Upper lobe of left lung (tissue), 6 donors: ENCODE measurements at regions not wholly inside any gene's neighbourhood (a gene's known extent, or its start where the extent isn't known, plus 50 kb on each side); places are given as distances from the start of the nearest gene placed in this dataset.

Experiments used
- ATAC-seq, 2 donors: fragments of 200-7000 bp; cut with Tn5 transposase; one replicate each; pipeline ENCODE4 v1.9.1; 2022; ENCODE audit warnings: mild to moderate bottlenecking in 2 of 2, moderate library complexity in 2 of 2; ENCODE audit not compliant: low FRiP score in 2 of 2
- DNase-seq, 2 donors: peaks; one replicate each; pipeline ENCODE4 v3.0.0-alpha.2; 2019 to 2020
- H3K27ac ChIP-seq, 4 donors: fragments of 200-600 bp; sonication (generic); one replicate each; pipeline ENCODE4 v1.5.1; 2016 to 2019
- H3K27me3 ChIP-seq, 4 donors: fragments of 200-600 bp; sonication (generic); one replicate each; pipeline ENCODE4 v1.5.1; 2017 to 2019
- H3K36me3 ChIP-seq, 4 donors: fragments of 200-600 bp; sonication (generic); one replicate each; pipeline ENCODE4 v1.5.1; 2016 to 2019
- H3K4me1 ChIP-seq, 4 donors: fragments of 200-600 bp; sonication (generic); one replicate each; pipeline ENCODE4 v1.5.1; 2018 to 2019
- H3K4me3 ChIP-seq, 4 donors: fragments of 200-600 bp; sonication (generic); one replicate each; pipeline ENCODE4 v1.5.1; 2017 to 2019; ENCODE audit warnings: mild to moderate bottlenecking in 2 of 4, moderate library complexity in 1 of 4
- H3K9me3 ChIP-seq, 4 donors: fragments of 200-600 bp; sonication (generic); one replicate each; pipeline ENCODE4 v1.5.1; 2018 to 2019
- EP300 ChIP-seq, 4 donors: sonication (generic); formaldehyde crosslinking; IDR thresholded peaks; one replicate each; pipeline ENCODE4 v1.5.1; 2017; ENCODE audit warnings: antibody characterized with exemption in 4 of 4, control low read depth in 2 of 4
- POLR2A ChIP-seq, 4 donors: fragments of 450-650 bp; IDR thresholded peaks; one replicate each; pipeline ENCODE4 v1.5.1; 2016 to 2017; ENCODE audit warnings: antibody characterized with exemption in 4 of 4, mild to moderate bottlenecking in 2 of 4
- POLR2AphosphoS5 ChIP-seq, 2 donors: sonication (generic); formaldehyde crosslinking; IDR thresholded peaks; one replicate each; pipeline ENCODE4 v1.5.1; 2017; ENCODE audit warnings: antibody characterized with exemption in 2 of 2
- WGBS, 2 donors: methylation state at CpG; one replicate each; pipeline ENCODE4 v1.1.5; 2017 to 2018; 5-methylcytosine and 5-hydroxymethylcytosine counted together
- TF ChIP-seq, protein P1 (sequence below), 6 experiments: fragments of 450-650 bp in 4 of 6; fragments of 200-600 bp in 2 of 6; sonication (generic) in 2 of 6; IDR thresholded peaks; one replicate each; pipeline ENCODE4 v1.5.1; 2016 to 2019; ENCODE audit warnings: antibody characterized with exemption in 6 of 6
- donor health status: DM: no; HTN: no; CAD: no; lungs with moderate emphysema.
- donor health status: DM: no; HTN: yes; CAD: no; lungs with severe emphysema.

DNA sequence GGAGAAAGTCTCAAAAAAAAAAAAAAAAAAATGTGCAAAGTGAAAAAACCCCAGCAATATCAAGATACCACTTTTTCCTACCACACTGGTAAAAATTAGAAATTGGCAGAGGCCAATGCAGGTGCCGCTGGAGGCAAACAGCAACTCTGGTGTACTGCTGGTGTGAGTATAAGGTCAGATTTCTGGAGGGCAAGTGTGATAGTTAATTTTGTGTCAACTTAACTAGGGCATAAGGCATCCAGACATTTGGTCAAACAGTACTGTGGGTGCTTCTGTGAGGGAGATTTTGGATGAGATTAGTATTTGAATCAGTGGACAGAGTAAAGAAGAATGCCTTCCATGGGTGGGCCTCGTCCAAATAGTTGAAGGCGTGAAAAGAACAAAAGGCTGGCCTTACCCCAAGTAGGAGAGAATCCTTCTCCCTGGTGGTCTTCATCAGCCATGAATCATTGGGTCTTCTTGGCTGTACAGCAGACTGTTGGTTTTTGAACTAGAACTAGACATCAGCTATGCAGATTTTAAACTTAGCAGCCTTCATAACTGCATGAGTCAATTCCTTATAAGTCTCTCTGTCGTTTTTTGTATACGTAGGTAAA, 52.8 kb upstream of the FHL2 start:
- no peak for DNase-seq
- Histone ChIP-seq H3K9me3 (no peaks in the 10 kb centered on the region), H3K4me3 (no peak overlapping the region), H3K27ac (no peak overlapping the region), H3K27me3 (no peaks in the 10 kb centered on the region), H3K36me3 (no peaks in the 10 kb centered on the region), H3K4me1 (peaks cover 0 to 7% (median 2%) of the 10 kb centered on the region in 4 donors)
- 89 to 90% methylated on average over 5 of the region's 5 CpGs for WGBS, 2 donors
- TF ChIP-seq, protein P1, sequence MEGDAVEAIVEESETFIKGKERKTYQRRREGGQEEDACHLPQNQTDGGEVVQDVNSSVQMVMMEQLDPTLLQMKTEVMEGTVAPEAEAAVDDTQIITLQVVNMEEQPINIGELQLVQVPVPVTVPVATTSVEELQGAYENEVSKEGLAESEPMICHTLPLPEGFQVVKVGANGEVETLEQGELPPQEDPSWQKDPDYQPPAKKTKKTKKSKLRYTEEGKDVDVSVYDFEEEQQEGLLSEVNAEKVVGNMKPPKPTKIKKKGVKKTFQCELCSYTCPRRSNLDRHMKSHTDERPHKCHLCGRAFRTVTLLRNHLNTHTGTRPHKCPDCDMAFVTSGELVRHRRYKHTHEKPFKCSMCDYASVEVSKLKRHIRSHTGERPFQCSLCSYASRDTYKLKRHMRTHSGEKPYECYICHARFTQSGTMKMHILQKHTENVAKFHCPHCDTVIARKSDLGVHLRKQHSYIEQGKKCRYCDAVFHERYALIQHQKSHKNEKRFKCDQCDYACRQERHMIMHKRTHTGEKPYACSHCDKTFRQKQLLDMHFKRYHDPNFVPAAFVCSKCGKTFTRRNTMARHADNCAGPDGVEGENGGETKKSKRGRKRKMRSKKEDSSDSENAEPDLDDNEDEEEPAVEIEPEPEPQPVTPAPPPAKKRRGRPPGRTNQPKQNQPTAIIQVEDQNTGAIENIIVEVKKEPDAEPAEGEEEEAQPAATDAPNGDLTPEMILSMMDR (IDR thresholded peaks at IDR 0.05) = no peak
- TF ChIP-seq EP300 (IDR thresholded peaks at IDR 0.05) (no peak), POLR2A (IDR thresholded peaks at IDR 0.05) (no peak), POLR2AphosphoS5 (IDR thresholded peaks at IDR 0.05) (no peak)
- ATAC-seq = no peak

DNA sequence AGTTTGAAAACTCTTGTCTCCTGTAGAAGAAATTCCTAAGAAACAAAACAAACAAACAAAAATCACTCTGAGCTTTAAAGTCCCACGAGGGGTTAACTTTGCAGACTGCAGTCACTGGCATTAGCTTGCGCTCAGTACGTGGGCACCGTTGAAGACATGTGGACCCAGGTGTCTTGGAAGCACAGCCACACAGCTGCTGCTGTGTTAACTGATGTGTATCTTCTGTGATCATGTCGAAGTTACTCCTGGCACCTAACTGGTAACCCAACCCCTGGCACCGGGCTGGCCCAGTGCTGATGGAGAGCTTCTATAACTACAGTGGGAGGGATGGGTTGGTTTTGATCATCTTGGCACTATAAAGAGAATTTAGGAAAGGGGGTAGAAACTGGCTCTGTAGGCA, 51.6 kb upstream of the FHL2 start:
- DNase-seq (no peak), ATAC-seq (no peak)
- Histone ChIP-seq H3K4me3 (no peak overlapping the region), H3K27ac (no peak overlapping the region), H3K36me3 (no peaks in the 10 kb centered on the region), H3K9me3 (no peaks in the 10 kb centered on the region), H3K27me3 (no peaks in the 10 kb centered on the region), H3K4me1 (peaks cover 0 to 3% (median 1%) of the 10 kb centered on the region in 4 donors)
- WGBS, 2 donors = 52 to 66% methylated on average over 6 of the region's 6 CpGs
- TF ChIP-seq POLR2A (IDR thresholded peaks at IDR 0.05) (no peak), EP300 (IDR thresholded peaks at IDR 0.05) (no peak), POLR2AphosphoS5 (IDR thresholded peaks at IDR 0.05) (no peak)
- TF ChIP-seq, protein P1 (IDR thresholded peaks at IDR 0.05) = no peak

DNA sequence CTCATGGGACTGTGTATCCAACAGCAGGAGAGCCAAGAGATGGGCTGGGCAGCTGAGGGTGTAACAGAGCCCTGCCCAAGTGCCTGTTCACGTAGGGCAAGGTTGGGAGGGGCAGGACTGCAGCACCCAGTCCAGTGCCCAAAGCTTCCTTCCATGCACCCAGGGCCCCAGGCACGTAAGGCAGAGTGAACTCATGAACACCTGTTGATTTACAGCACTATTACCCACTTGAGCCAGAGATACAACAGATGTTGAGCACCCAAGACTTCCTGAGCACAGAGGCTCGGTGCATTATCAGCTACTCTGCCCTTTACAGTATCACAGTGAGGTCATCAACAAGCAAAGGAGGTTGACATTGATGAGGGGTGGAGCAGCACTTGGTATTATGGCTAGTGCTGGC, 50.2 kb upstream of the FHL2 start:
- no peak overlapping the region for H3K4me3 ChIP-seq
- 34 to 53% methylated on average over 3 of the region's 3 CpGs for WGBS, 2 donors
- H3K27me3 ChIP-seq = no peaks in the 10 kb centered on the region
- TF ChIP-seq, protein P1 (IDR thresholded peaks at IDR 0.05) = no peak
- TF ChIP-seq POLR2A (IDR thresholded peaks at IDR 0.05) = no peak
- TF ChIP-seq EP300 (IDR thresholded peaks at IDR 0.05) = no peak
- no peak for TF ChIP-seq POLR2AphosphoS5 (IDR thresholded peaks at IDR 0.05)
- H3K27ac ChIP-seq = no peak overlapping the region
- no peak for DNase-seq
- H3K9me3 ChIP-seq = no peaks in the 10 kb centered on the region
- no peak for ATAC-seq
- peaks cover 0 to under 1% (median 0%) of the 10 kb centered on the region in 4 donors for H3K4me1 ChIP-seq
- no peaks in the 10 kb centered on the region for H3K36me3 ChIP-seq
